Left lobe of liver (tissue), 2 donors: ENCODE measurements at regions not wholly inside any gene's neighbourhood (a gene's known extent, or its start where the extent isn't known, plus 50 kb on each side); places are given as distances from the start of the nearest gene placed in this dataset.
A peak's percentile ranks its signal among the peaks of the same experiment; 100 is the strongest.
"Not testable (repeated sequence)": the region's sequence is repeated elsewhere in the genome, so short reads cannot be mapped to it uniquely, and the experiment has no call there.

Source experiments
- ATAC-seq: fragments of 200-7000 bp; cut with Tn5 transposase; one replicate; pipeline ENCODE4 v1.9.1; 2020; ENCODE audit warnings: mild to moderate bottlenecking, moderate library complexity
- DNase-seq: peaks from one replicate; pipeline ENCODE4 v3.0.0-alpha.2; 2020; ENCODE audit warnings: low spot score
- donor health status: DM: no; HTN: no; CAD: no; lungs with moderate emphysema.
- donor health status: DM: no; HTN: yes; CAD: no.

GRCh38 chr3:73225146-73225855 is 163.8 kb downstream of the EBLN2 start:
- DNase-seq = no peak
- ATAC-seq = no peak

GRCh38 chr3:73225991-73226390 is 164.5 kb downstream of the EBLN2 start:
- no peak for DNase-seq
- no peak for ATAC-seq

- no peak for ATAC-seq
- DNase-seq = no peak
Observed at GRCh38 chr3:73228000-73228399, 166.5 kb downstream of the EBLN2 start.

GRCh38 chr3:73228437-73228836 is 167.0 kb downstream of the EBLN2 start:
- no peak for DNase-seq
- ATAC-seq = no peak

GRCh38 chr3:73228959-73229358 is 167.5 kb downstream of the EBLN2 start:
- ATAC-seq (no peak), DNase-seq (no peak)

- DNase-seq (no peak), ATAC-seq (no peak)
Observed at GRCh38 chr3:73234354-73235014, 173.0 kb downstream of the EBLN2 start.

GRCh38 chr3:73235768-73236167 is 174.3 kb downstream of the EBLN2 start:
- DNase-seq = no peak
- ATAC-seq = no peak

GRCh38 chr3:73236867-73237266 is 175.4 kb downstream of the EBLN2 start:
- DNase-seq (no peak), ATAC-seq (no peak)

- ATAC-seq = no peak
- no peak for DNase-seq
Observed at GRCh38 chr3:73243740-73244139, 182.3 kb downstream of the EBLN2 start.

GRCh38 chr3:73245459-73245858 is 184.0 kb downstream of the EBLN2 start:
- DNase-seq (no peak), ATAC-seq (no peak)

- no peak for DNase-seq
Observed at GRCh38 chr3:73249047-73249446, 187.6 kb downstream of the EBLN2 start.

GRCh38 chr3:73254062-73254461 is 192.6 kb downstream of the EBLN2 start:
- DNase-seq = no peak
- ATAC-seq = no peak

More at GRCh38 chr3:73249047-73249446, 187.6 kb downstream of the EBLN2 start:
- ATAC-seq = no peak

GRCh38 chr3:73255609-73256029 is 194.2 kb downstream of the EBLN2 start:
- DNase-seq (no peak), ATAC-seq (no peak)

GRCh38 chr3:73257186-73257585 is 195.7 kb downstream of the EBLN2 start:
- no peak for DNase-seq
- ATAC-seq = no peak

- ATAC-seq = no peak
- DNase-seq = no peak
Observed at GRCh38 chr3:73258057-73258456, 196.6 kb downstream of the EBLN2 start.

- ATAC-seq (no peak), DNase-seq (no peak)
Observed at GRCh38 chr3:73259291-73259690, 197.8 kb downstream of the EBLN2 start.

GRCh38 chr3:73259856-73260255 is 198.4 kb downstream of the EBLN2 start:
- DNase-seq = no peak
- no peak for ATAC-seq

- not testable (repeated sequence) for ATAC-seq, DNase-seq
Observed at GRCh38 chr3:73266558-73266957, 205.1 kb downstream of the EBLN2 start.

GRCh38 chr3:73269126-73269525 is 207.7 kb downstream of the EBLN2 start:
- not testable (repeated sequence) for ATAC-seq

GRCh38 chr3:73270839-73271483 is 209.5 kb downstream of the EBLN2 start:
- DNase-seq (no peak), ATAC-seq (peak; percentile 74)

More at GRCh38 chr3:73269126-73269525, 207.7 kb downstream of the EBLN2 start:
- DNase-seq = not testable (repeated sequence)

- no peak for DNase-seq
- no peak for ATAC-seq
Observed at GRCh38 chr3:73273341-73273740, 211.9 kb downstream of the EBLN2 start.

- DNase-seq = no peak
- ATAC-seq = no peak
Observed at GRCh38 chr3:73280746-73281145, 219.3 kb downstream of the EBLN2 start.
